Type B pancreatic cell (in vitro differentiated cells): ENCODE measurements at regions not wholly inside any gene's neighbourhood (a gene's known extent, or its start where the extent isn't known, plus 50 kb on each side); places are given as distances from the start of the nearest gene placed in this dataset.
"Not testable (repeated sequence)": the region's sequence is repeated elsewhere in the genome, so short reads cannot be mapped to it uniquely, and the experiment has no call there.

Experiments used
- DNase-seq: peaks from one replicate; pipeline ENCODE4 v3.0.0; 2021; ENCODE audit warnings: mixed read lengths; ENCODE audit not compliant: unreplicated experiment; ENCODE audit errors: extremely low spot score
- H3K27ac Mint-ChIP-seq: 2 replicates; pipeline ENCODE4 v1.8.0; 2021; ENCODE audit warnings: mild to moderate bottlenecking, mixed read lengths
- H3K27me3 Mint-ChIP-seq: 2 replicates; pipeline ENCODE4 v1.8.0; 2021; ENCODE audit warnings: mixed read lengths
- H3K36me3 Mint-ChIP-seq: 2 replicates; pipeline ENCODE4 v1.8.0; 2021; ENCODE audit warnings: mixed read lengths
- H3K4me1 Mint-ChIP-seq: one replicate; pipeline ENCODE4 v1.8.0; 2021; ENCODE audit warnings: mixed read lengths; ENCODE audit not compliant: unreplicated experiment
- H3K4me3 Mint-ChIP-seq: 2 replicates; pipeline ENCODE4 v1.8.0; 2021; ENCODE audit warnings: mild to moderate bottlenecking, mixed read lengths
- H3K9me3 Mint-ChIP-seq: 2 replicates; pipeline ENCODE4 v1.8.0; 2021; ENCODE audit warnings: mixed read lengths
- CTCF ChIP-seq: fragments of 200-600 bp; sonication (generic); conservative IDR thresholded peaks from 2 replicates; pipeline ENCODE4 v1.5.0; 2021; ENCODE audit warnings: antibody characterized with exemption, mild to moderate bottlenecking

GRCh38 chr14:105690671-105691070 lies 164.3 kb downstream of the TMEM121 start:
- H3K27me3 Mint-ChIP-seq, result no peaks in the 10 kb centered on the region
- no peak overlapping the region for H3K27ac Mint-ChIP-seq
- DNase-seq, result no peak
- no peak for TF ChIP-seq CTCF
- H3K9me3 Mint-ChIP-seq, result peaks cover 41% of the 10 kb centered on the region
- H3K4me3 Mint-ChIP-seq, result no peak overlapping the region
- H3K4me1 Mint-ChIP-seq, result no peaks in the 10 kb centered on the region
- H3K36me3 Mint-ChIP-seq, result peaks cover 28% of the 10 kb centered on the region

- Mint-ChIP-seq H3K9me3 (peaks cover 41% of the 10 kb centered on the region), H3K36me3 (peaks cover 28% of the 10 kb centered on the region)
- H3K4me1 Mint-ChIP-seq, H3K27me3 Mint-ChIP-seq, H3K27ac Mint-ChIP-seq, H3K4me3 Mint-ChIP-seq, DNase-seq: not testable (repeated sequence)
Measured at GRCh38 chr14:105691321-105692109, 165.1 kb downstream of the TMEM121 start.

GRCh38 chr14:105692110-105692685 lies 165.8 kb downstream of the TMEM121 start:
- H3K4me1 Mint-ChIP-seq, H3K4me3 Mint-ChIP-seq, H3K27me3 Mint-ChIP-seq, DNase-seq, H3K27ac Mint-ChIP-seq: not testable (repeated sequence)
- Mint-ChIP-seq H3K9me3 (peaks cover 40% of the 10 kb centered on the region), H3K36me3 (peaks cover 28% of the 10 kb centered on the region)

GRCh38 chr14:105694961-105695360 lies 168.6 kb downstream of the TMEM121 start:
- Mint-ChIP-seq H3K27ac (no peak overlapping the region), H3K4me1 (no peaks in the 10 kb centered on the region), H3K9me3 (peaks cover 30% of the 10 kb centered on the region), H3K4me3 (no peak overlapping the region), H3K27me3 (no peaks in the 10 kb centered on the region), H3K36me3 (peaks cover 24% of the 10 kb centered on the region)
- DNase-seq, result no peak
- no peak for TF ChIP-seq CTCF

- not testable (repeated sequence) for H3K27ac Mint-ChIP-seq, H3K27me3 Mint-ChIP-seq, H3K4me1 Mint-ChIP-seq, H3K4me3 Mint-ChIP-seq, DNase-seq
- H3K36me3 Mint-ChIP-seq, result peaks cover 17% of the 10 kb centered on the region
- peaks cover 27% of the 10 kb centered on the region for H3K9me3 Mint-ChIP-seq
Measured at GRCh38 chr14:105696388-105696787, 170.0 kb downstream of the TMEM121 start.

GRCh38 chr14:105697414-105697813 lies 171.0 kb downstream of the TMEM121 start:
- DNase-seq, H3K27ac Mint-ChIP-seq, H3K4me3 Mint-ChIP-seq, H3K4me1 Mint-ChIP-seq, H3K27me3 Mint-ChIP-seq: not testable (repeated sequence)
- Mint-ChIP-seq H3K9me3 (peaks cover 31% of the 10 kb centered on the region), H3K36me3 (peaks cover 17% of the 10 kb centered on the region)

GRCh38 chr14:105697955-105698354 lies 171.6 kb downstream of the TMEM121 start:
- H3K4me1 Mint-ChIP-seq, H3K4me3 Mint-ChIP-seq, H3K27ac Mint-ChIP-seq, DNase-seq, H3K27me3 Mint-ChIP-seq: not testable (repeated sequence)
- peaks cover 31% of the 10 kb centered on the region for H3K9me3 Mint-ChIP-seq
- peaks cover 17% of the 10 kb centered on the region for H3K36me3 Mint-ChIP-seq

- H3K27me3 Mint-ChIP-seq, H3K4me1 Mint-ChIP-seq, H3K27ac Mint-ChIP-seq, H3K4me3 Mint-ChIP-seq, DNase-seq: not testable (repeated sequence)
- H3K36me3 Mint-ChIP-seq, result peaks cover 13% of the 10 kb centered on the region
- H3K9me3 Mint-ChIP-seq, result peaks cover 28% of the 10 kb centered on the region
Measured at GRCh38 chr14:105698940-105699556, 172.7 kb downstream of the TMEM121 start.

- H3K4me3 Mint-ChIP-seq, H3K27me3 Mint-ChIP-seq, H3K4me1 Mint-ChIP-seq, H3K27ac Mint-ChIP-seq, H3K36me3 Mint-ChIP-seq, DNase-seq: not testable (repeated sequence)
- peaks cover 23% of the 10 kb centered on the region for H3K9me3 Mint-ChIP-seq
Measured at GRCh38 chr14:105699706-105700105, 173.3 kb downstream of the TMEM121 start.

- H3K4me1 Mint-ChIP-seq, H3K4me3 Mint-ChIP-seq, H3K27ac Mint-ChIP-seq, H3K36me3 Mint-ChIP-seq, H3K27me3 Mint-ChIP-seq: not testable (repeated sequence)
- peaks cover 23% of the 10 kb centered on the region for H3K9me3 Mint-ChIP-seq
- peak; percentile 48 for DNase-seq
Measured at GRCh38 chr14:105700146-105700545, 173.8 kb downstream of the TMEM121 start.
